Anterior cingulate cortex (tissue), 58 donors: ENCODE measurements at regions not wholly inside any gene's neighbourhood (a gene's known extent, or its start where the extent isn't known, plus 50 kb on each side); places are given as distances from the start of the nearest gene placed in this dataset.
"Not testable (repeated sequence)": the region's sequence is repeated elsewhere in the genome, so short reads cannot be mapped to it uniquely, and the experiment has no call there.

Experiments
- DNase-seq, 58 donors: peaks; one replicate each; lab custom pipeline; 2025; lab: John Stamatoyannopoulos, UW

DNA sequence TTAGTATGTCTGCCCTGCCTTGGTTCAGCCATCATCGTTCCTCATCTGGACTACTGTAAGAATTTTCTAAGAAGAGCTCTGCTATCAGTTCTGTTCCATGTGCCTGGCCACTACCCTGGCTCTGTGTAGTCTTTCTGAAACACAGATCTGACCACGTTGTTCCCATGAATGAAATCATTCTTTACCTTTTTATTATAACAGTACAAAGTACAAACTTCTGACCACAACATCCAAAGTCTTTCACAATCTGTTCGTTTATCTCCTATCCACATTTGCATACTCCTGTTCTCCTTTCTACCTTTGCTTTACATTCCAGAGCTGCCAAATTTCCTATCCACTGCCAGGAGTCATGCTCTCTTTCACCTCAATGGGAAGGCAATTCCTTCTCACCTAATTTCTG is 284.6 kb upstream of the LRP1B start:
- DNase-seq, result no peak

DNA sequence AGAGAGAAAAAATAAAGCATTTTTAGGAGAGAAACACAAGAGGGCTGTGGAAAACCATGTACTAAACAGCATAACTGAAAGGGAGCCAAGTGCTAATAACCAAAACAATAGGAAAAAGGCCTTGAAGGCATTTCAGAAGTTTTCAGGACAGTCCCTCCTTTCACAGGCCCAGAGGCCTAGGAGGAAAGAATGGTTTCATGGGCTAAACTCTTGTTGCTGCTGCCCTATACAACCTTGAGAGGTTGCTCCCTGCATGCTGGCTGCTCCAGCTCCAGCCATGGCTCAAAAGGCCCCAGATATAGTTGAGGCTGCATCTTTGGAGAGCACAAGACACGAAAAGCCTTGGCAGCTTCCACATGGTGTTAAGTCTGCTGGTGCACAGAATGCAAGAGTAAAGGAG is 267.4 kb upstream of the LRP1B start:
- DNase-seq, result no peak

GRCh38 chr2:142395291-142395690 is 264.5 kb upstream of the LRP1B start:
- DNase-seq, result peak in 3 of 58 donors; percentile 10 to 23 (median 19)

- DNase-seq, result no peak
Measured at GRCh38 chr2:142380372-142380771, 249.6 kb upstream of the LRP1B start.

DNA sequence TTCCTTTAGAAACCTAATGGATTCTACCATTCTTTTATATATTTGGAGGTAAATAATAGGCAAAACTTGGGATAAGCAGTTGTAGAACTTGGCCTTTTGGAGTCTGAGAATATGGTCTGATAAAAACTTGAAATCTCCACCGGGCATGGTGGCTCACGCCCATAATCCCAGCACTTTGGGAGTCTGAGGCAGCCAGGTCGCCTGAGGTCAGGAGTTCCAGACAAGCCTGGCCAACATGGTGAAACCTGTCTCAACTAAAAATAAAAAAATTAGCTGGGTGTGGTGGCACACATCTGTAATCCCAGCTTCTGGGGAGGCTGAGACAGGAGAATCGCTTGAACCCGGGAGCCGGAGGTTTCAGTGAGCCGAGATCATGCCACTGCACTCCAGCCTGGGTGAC is 231.3 kb upstream of the LRP1B start:
- not testable (repeated sequence) for DNase-seq

DNA sequence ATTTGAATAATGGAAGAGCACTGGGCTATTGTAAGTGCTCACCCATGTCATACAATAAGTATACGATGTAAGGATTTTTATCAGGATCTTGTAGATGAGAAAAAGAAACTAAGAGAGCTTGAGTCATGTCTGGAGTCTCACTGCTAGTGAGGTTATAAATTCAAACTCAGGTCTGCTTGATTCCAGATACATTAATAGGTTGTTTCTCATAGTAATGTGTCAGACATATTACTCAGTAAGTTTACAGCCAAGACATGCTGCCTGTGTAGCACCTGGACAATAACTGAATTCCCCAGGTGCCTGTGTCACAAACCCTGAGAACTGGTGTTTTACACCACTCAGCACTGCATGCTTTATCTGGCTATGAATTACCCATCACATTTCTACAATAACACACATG is 216.9 kb upstream of the LRP1B start:
- DNase-seq, result no peak

DNA sequence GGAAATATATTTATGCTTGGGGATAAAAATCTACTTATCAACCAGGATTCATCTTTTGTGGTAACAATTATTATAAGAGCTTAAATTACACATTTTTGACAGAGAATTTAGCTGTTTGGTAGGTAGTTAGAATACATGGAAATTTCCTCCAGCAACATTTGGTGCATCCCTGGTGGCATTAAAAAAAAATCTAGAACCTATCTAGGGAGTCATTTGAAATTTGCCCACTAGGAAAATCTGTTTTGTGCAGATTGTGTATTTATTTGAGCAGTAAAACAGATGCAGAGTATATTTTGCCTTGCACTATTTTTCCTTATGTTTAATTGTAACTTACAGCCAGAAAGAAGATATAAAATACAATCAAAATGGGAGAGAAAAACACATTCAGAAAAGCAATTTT is 208.4 kb upstream of the LRP1B start:
- DNase-seq, result no peak

DNA sequence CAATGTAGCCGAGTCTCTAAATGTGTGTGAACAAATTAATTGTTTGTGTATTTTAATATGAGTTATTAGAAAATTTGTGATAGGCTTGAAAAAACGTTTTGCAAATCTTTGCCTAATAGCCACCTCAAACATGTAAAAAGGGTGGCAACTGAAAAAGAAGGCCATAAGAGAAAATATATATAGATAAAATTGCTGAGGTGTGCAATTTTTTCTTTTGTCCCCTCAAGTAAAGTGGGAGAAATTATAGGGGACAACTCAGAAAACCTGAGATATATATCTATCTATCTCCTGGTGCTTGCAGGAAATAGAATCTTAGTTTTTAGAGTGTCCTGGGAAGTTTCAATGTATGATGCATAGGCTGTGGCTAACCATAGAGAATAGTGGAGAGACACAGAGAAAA is 201.4 kb upstream of the LRP1B start:
- DNase-seq, result no peak

DNA sequence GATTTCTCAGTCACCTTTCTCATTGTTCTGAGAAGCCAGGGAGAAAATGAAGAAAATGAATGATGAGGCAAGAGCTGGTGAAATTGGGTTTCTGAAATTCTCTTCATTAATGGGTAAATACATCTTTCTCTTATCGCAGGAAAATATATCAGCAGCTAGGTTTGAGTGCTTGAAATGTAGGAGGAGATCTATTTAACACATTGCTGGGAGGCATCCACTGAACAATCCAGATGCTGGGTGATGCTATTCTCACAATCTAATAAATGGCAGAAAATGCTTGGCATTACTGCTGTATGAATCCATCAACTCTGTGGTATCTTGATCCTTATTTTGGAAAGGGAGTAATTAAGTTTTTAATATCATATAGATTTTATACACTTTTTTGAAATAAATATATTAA is 199.6 kb upstream of the LRP1B start:
- DNase-seq, result no peak

GRCh38 chr2:142325870-142326269 is 195.1 kb upstream of the LRP1B start:
- no peak for DNase-seq

GRCh38 chr2:142323206-142323605 is 192.4 kb upstream of the LRP1B start:
- no peak for DNase-seq

DNA sequence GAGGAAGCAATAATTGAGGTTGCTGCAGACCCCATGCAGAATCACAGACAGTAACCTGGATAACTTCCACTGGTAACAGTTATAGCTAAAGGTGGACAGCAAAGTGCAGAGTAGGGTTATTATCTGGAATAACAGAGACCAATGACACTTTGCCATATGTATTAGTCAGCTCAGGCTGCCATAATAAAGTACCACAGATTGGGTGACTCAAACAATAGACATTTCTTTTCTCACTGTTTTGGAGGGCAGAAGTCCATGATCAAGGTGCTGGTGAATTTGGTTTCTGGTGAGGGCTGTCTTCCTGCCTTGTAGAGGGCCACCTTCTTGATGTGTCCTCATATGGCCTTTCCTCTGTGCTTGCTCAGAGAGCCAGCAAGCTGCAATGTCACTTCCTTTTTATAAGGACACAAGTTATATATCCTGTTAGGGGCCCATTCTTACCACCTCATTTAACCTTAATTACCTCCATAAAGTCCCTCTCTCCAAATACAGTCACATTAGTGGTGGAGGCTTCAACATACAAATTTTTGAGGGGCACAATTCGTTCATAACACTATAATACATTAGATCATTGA is 191.0 kb upstream of the LRP1B start:
- no peak for DNase-seq

GRCh38 chr2:142320067-142320466 is 189.3 kb upstream of the LRP1B start:
- DNase-seq, result no peak

DNA sequence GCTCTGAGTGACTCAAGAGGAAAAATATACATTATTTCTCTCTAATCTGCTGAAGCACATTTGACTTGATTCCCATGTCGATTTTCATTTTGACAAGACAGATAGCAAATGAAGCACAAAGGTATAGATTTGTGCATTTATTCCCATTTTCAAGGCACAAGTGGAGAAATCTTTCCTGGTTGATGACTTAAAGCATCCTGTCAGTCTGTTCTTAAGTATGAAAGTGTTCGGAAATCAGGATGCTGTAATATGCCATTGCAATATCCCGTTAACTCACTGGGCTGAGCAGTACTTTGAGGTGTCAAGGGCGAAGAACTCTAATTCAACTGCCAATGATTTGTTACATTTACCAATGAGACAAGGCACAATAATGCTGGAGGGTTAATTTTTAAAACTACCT is 185.2 kb upstream of the LRP1B start:
- no peak for DNase-seq

DNA sequence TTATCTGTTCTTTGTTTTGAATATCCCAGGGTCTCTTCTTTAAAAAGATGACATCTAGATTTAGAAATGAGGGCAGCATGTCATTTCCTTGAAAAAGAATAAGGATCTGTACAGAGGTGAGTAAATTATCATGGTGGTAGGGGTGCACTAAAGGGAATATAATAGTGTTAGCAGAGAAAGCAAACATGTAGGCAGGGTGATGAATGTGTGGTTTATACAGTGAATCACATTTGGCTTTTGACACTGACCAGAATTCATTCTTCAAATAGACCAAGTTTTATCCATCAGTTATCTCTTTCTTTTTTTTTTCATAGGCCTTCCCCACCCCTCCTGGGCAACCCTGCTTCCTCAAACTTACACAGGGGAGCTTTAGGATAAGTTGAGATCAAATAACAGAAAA is 184.5 kb upstream of the LRP1B start:
- DNase-seq, result no peak

DNA sequence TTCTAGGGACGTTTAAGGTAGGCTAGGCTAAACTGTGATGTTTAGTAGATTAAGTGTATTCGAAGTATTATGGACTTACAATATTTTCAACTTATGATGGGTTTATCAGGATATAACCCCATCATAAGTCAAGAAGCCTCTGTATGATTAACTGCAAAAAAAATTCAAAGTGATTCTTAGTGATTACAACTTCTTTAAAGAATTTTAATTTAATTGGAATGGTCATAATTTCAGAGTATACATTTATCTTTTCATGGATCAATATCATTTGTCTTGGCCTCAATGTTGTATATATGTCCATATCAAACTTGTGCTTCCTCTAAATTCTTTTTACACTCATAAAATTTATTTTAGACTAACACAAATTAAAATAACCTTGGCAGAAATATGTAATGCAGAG is 183.3 kb upstream of the LRP1B start:
- DNase-seq, result no peak

DNA sequence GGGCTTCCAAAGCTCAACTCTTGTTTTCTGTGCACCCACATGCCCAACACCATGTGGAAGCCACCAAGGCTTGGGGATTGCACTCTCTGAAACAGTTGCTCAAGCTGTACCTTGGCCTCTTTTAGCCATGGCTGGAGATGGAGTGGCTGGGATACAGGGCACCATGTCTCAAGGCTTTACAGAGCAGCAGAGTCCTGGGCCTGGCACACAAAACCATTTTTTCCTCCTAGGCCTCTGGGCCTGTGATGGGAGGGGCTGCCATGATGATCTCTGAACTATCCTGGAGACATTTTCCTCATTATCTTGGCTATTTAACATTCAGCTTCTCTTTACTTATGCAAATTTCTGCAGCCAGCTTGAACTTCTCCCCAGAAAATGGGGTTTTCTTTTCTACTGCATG is 179.7 kb upstream of the LRP1B start:
- DNase-seq, result no peak

DNA sequence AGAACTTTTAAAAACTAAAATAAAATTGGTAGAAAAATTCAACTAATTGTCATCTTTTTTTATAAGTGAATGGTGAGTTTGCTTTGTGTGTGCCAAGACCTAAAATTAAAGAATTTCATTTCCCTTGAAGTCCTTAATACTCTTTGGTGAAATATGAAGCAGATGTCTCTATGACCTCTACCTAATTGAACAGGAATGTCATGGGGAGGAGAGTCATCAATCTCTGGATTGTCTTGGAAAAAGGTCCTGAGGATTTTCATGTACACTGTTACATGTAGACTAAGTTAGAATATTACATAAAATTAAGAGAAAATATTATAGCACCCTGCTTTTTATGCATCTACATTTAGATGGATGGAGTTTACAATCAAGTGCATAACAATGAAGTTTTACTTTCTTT is 177.9 kb upstream of the LRP1B start:
- DNase-seq, result no peak

- no peak for DNase-seq
Measured at GRCh38 chr2:142307616-142308115, 176.8 kb upstream of the LRP1B start.

DNA sequence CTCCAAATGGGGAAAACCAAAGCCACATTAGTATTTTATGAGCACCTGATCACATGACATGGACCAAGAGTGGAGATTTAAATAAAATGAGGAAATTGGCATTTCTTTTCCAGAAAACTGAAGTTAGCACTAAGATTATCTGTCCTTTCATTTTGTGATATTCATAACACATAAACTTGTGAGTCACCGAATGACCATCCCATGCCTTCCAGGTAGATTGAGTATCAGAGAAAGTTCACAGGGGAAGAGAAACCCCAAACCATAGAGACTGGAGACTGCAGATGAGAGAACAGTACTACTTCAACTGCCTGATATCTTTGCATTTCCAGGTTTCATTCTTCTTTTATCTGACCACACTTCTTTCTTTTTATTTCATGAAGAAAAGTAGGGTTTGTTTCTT is 176.3 kb upstream of the LRP1B start:
- no peak for DNase-seq

GRCh38 chr2:142306131-142306530 is 175.3 kb upstream of the LRP1B start:
- no peak for DNase-seq

DNA sequence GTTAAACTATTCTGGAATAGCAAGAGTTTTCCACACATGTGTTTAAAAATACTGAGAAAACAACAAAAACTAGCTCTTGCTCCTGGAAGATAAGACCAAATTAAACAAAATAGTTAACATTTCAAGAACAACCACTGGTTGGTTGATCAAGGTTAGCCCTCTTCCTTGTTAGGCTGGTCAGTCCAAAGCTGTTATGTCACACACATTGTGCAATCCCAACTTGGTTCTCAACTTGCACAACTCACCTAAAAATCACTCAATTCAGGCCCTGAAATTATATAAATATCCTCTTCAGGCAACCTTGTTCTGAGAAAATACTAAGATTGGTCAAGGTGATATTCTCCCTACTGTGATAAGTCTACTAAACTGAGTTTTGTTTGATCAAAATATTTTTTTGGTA is 169.7 kb upstream of the LRP1B start:
- no peak for DNase-seq

DNA sequence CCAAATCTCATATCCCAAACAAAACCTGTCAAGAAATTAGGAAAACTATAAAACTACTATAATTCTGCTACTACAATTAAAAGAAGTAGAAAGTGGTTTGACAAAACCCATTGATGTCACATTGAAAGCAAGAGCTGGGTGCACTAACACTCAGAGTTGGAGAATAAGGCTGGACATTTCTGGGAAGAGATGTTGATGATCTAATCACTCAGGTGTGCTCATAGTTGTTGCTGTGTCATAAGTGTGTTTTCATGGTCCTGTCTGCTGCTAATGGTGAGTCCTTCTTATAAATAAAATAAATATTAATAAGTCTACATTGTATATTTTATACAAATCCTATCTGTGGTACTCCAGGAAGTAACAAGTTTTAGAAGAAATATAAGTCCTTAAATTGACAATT is 168.2 kb upstream of the LRP1B start:
- no peak for DNase-seq
